ENCODE measurements at regions not wholly inside any gene's neighbourhood (a gene's known extent, or its start where the extent isn't known, plus 50 kb on each side); places are given as distances from the start of the nearest gene placed in this dataset.

DNA sequence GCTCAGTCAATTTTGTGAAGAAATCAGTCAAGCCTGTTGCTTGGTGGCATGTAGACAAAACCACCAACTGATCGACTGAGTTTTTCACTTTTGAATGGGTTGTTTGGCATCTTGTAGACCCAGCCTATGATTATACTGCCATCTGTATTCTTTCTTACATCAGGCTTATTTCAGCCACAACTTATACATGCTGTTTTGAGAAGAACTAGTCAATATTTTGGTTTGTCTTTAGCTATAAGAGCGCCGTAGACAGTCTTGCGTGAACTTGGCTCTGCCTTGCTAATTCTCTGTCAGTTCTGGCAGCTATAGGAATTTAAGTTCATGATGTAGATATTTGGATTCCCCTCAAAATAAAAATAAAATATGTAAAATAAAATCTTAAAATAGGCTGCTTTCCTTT is 742.0 kb upstream of the FANCL start:
- TF ChIP-seq ZNF70 (CRISPR knock-in tag; IDR thresholded peaks at IDR 0.05) (no peak), TOX (CRISPR knock-in tag; IDR thresholded peaks at IDR 0.05; ENCODE audit: borderline replicate concordance) (no peak), TCF4 (CRISPR knock-in tag; IDR thresholded peaks at IDR 0.05; ENCODE audit: borderline replicate concordance) (no peak), GLIS3 (CRISPR knock-in tag; IDR thresholded peaks at IDR 0.05) (no peak)
